Neuronal stem cell (in vitro differentiated cells): ENCODE measurements at regions not wholly inside any gene's neighbourhood (a gene's known extent, or its start where the extent isn't known, plus 50 kb on each side); places are given as distances from the start of the nearest gene placed in this dataset.

ENCODE experiments used
- DNase-seq: peaks from one replicate; pipeline ENCODE4 v3.0.0-alpha.2; 2013; ENCODE audit warnings: low spot score
- H2AFZ ChIP-seq: one replicate; pipeline ENCODE4 v1.6.1; 2013; ENCODE audit warnings: mild to moderate bottlenecking, low read length, inconsistent platforms
- H2AK5ac ChIP-seq: 2 replicates; pipeline ENCODE4 v1.6.1; 2013; ENCODE audit warnings: low read depth, mild to moderate bottlenecking, inconsistent platforms, low read length, moderate library complexity, mixed read lengths
- H2BK120ac ChIP-seq: 2 replicates; pipeline ENCODE4 v1.6.1; 2013; ENCODE audit warnings: low read depth, mild to moderate bottlenecking, inconsistent platforms, low read length, moderate library complexity, mixed read lengths
- H2BK12ac ChIP-seq: one replicate; pipeline ENCODE4 v1.6.1; 2013; ENCODE audit warnings: low read length, inconsistent platforms
- H2BK15ac ChIP-seq: 2 replicates; pipeline ENCODE4 v1.6.1; 2013; ENCODE audit warnings: mild to moderate bottlenecking, low read length, inconsistent platforms, mixed read lengths
- H2BK5ac ChIP-seq: one replicate; pipeline ENCODE4 v1.6.1; 2013; ENCODE audit warnings: inconsistent platforms, mild to moderate bottlenecking, low read length, moderate library complexity
- H3K14ac ChIP-seq: one replicate; pipeline ENCODE4 v1.6.1; 2013; ENCODE audit warnings: low read length, inconsistent platforms
- H3K18ac ChIP-seq: 2 replicates; pipeline ENCODE4 v1.6.1; 2013; ENCODE audit warnings: low read length, inconsistent platforms
- H3K23ac ChIP-seq: 2 replicates; pipeline ENCODE4 v1.6.1; 2013; ENCODE audit warnings: low read depth, mild to moderate bottlenecking, mixed read lengths, low read length, inconsistent platforms; ENCODE audit not compliant: poor library complexity
- H3K27ac ChIP-seq: replicated peaks from 3 replicates; pipeline ENCODE4 v1.5.1; 2013; ENCODE audit warnings: low read length, inconsistent platforms
- H3K27me3 ChIP-seq, 3 experiments: 2 replicates each; pipeline ENCODE4 v1.6.1; 2013; ENCODE audit warnings: low read length in 3 of 3, mild to moderate bottlenecking in 2 of 3, inconsistent platforms in 1 of 3, low read depth in 1 of 3, mixed read lengths in 1 of 3, moderate library complexity in 1 of 3; ENCODE audit not compliant: control insufficient read depth in 3 of 3, insufficient read depth in 3 of 3
- H3K36me3 ChIP-seq, 2 donors: replicated peaks in 1 of 2; 2 replicates each; pipeline ENCODE4 v1.6.1; 2013; ENCODE audit warnings: low read length in 2 of 2; ENCODE audit not compliant: control insufficient read depth in 2 of 2, insufficient read depth in 2 of 2
- H3K4ac ChIP-seq: 2 replicates; pipeline ENCODE4 v1.6.1; 2013; ENCODE audit warnings: inconsistent platforms, mild to moderate bottlenecking, low read length, moderate library complexity
- H3K4me1 ChIP-seq, 2 donors: 1 replicate in 1 of 2; 2 replicates in 1 of 2; pipeline ENCODE4 v1.6.1; 2013; ENCODE audit warnings: low read length in 2 of 2, low read depth in 1 of 2; ENCODE audit not compliant: control insufficient read depth in 2 of 2, insufficient read depth in 1 of 2
- H3K4me2 ChIP-seq: one replicate; pipeline ENCODE4 v1.6.1; 2013; ENCODE audit warnings: mild to moderate bottlenecking, low read length, inconsistent platforms; ENCODE audit not compliant: insufficient read depth, poor library complexity, severe bottlenecking
- H3K4me3 ChIP-seq, 2 donors: 2 replicates each; pipeline ENCODE4 v1.5.1; 2013; ENCODE audit warnings: low read length in 2 of 2, mild to moderate bottlenecking in 2 of 2, inconsistent platforms in 1 of 2, moderate library complexity in 1 of 2
- H3K79me1 ChIP-seq: one replicate; pipeline ENCODE4 v1.6.1; 2013; ENCODE audit warnings: low read depth, mild to moderate bottlenecking, inconsistent platforms, low read length, moderate library complexity
- H3K9ac ChIP-seq: one replicate; pipeline ENCODE4 v1.6.1; 2013; ENCODE audit warnings: mild to moderate bottlenecking, low read depth, low read length, inconsistent platforms; ENCODE audit not compliant: poor library complexity
- H3K9me3 ChIP-seq, 2 donors: replicated peaks in 1 of 2; 2 replicates each; pipeline versions ENCODE3 to v1.6.1; 2013; ENCODE audit warnings: low read length in 2 of 2, mild to moderate bottlenecking in 2 of 2, inconsistent platforms in 1 of 2, low read depth in 1 of 2, mixed read lengths in 1 of 2, moderate library complexity in 1 of 2; ENCODE audit not compliant: control insufficient read depth in 2 of 2, insufficient read depth in 1 of 2
- H4K8ac ChIP-seq: one replicate; pipeline ENCODE4 v1.6.1; 2013; ENCODE audit warnings: low read depth, mild to moderate bottlenecking, inconsistent platforms, low read length, moderate library complexity
- H4K91ac ChIP-seq: one replicate; pipeline ENCODE4 v1.6.1; 2013; ENCODE audit warnings: low read length, low read depth, mild to moderate bottlenecking, inconsistent platforms; ENCODE audit not compliant: poor library complexity
- WGBS, 2 donors: extraction: QIAGEN DNeasy Blood & Tissue Kit; methylation state at CpG; one replicate each; pipeline ENCODE4 v1.1.7; 2013; ENCODE audit warnings: missing lambda C conversion rate in 2 of 2, mixed read lengths in 1 of 2; ENCODE audit not compliant: insufficient read length in 2 of 2, insufficient replicate concordance in 1 of 2; ENCODE audit errors: extremely low coverage in 2 of 2; 5-methylcytosine and 5-hydroxymethylcytosine counted together

- Histone ChIP-seq H3K14ac (no peak overlapping the region), H2BK12ac (no peak overlapping the region), H2AFZ (no peak overlapping the region), H3K4ac (no peak overlapping the region), H3K23ac (no peak overlapping the region), H3K9me3 (no peaks in the 10 kb centered on the region), H3K4me1 (no peaks in the 10 kb centered on the region), H3K36me3 (no peaks in the 10 kb centered on the region), H3K18ac (no peak overlapping the region), H3K27me3 (no peaks in the 10 kb centered on the region), H2BK120ac (no peak overlapping the region), H4K8ac (no peak overlapping the region), H3K27ac (no peak overlapping the region), H3K9ac (no peak overlapping the region), H2AK5ac (no peak overlapping the region), H2BK15ac (no peak overlapping the region), H3K4me3 (no peak overlapping the region), H3K79me1 (no peaks in the 10 kb centered on the region), H3K4me2 (no peak overlapping the region), H2BK5ac (no peak overlapping the region), H4K91ac (no peak overlapping the region)
- DNase-seq: no peak
- no CpG with 5 or more reads among the region's 2 CpGs for WGBS, 2 donors
Measured at GRCh38 chr3:160622263-160623045, 54.5 kb upstream of the ARL14 start.

- H2BK5ac ChIP-seq: no peak overlapping the region
- no peak overlapping the region for H3K9ac ChIP-seq
- no peak overlapping the region for H3K4ac ChIP-seq
- H3K36me3 ChIP-seq: no peaks in the 10 kb centered on the region
- H3K27me3 ChIP-seq: no peaks in the 10 kb centered on the region
- H3K4me2 ChIP-seq: no peak overlapping the region
- peaks cover 0 to 5% of the 10 kb centered on the region in 2 donors for H3K4me1 ChIP-seq
- WGBS, 2 donors: no CpG with 5 or more reads among the region's 3 CpGs
- H2AFZ ChIP-seq: no peak overlapping the region
- no peak overlapping the region for H4K8ac ChIP-seq
- H3K27ac ChIP-seq: no peak overlapping the region
- no peak for DNase-seq
- no peak overlapping the region for H4K91ac ChIP-seq
- H2AK5ac ChIP-seq: no peak overlapping the region
- no peak overlapping the region for H2BK12ac ChIP-seq
- H2BK15ac ChIP-seq: no peak overlapping the region
- no peak overlapping the region for H3K18ac ChIP-seq
- H3K14ac ChIP-seq: no peak overlapping the region
- no peaks in the 10 kb centered on the region for H3K9me3 ChIP-seq
- no peaks in the 10 kb centered on the region for H3K79me1 ChIP-seq
- no peak overlapping the region for H3K4me3 ChIP-seq
- no peak overlapping the region for H3K23ac ChIP-seq
- no peak overlapping the region for H2BK120ac ChIP-seq
Measured at GRCh38 chr3:160618878-160619277, 53.5 kb upstream of the KPNA4 start.

GRCh38 chr3:160618363-160618762 is 53.0 kb upstream of the KPNA4 start:
- Histone ChIP-seq H3K4me3 (no peak overlapping the region), H3K9ac (no peak overlapping the region), H3K4me1 (peaks cover 0 to 5% of the 10 kb centered on the region in 2 donors), H3K27ac (no peak overlapping the region), H3K36me3 (no peaks in the 10 kb centered on the region), H2AK5ac (no peak overlapping the region), H3K4ac (peak overlapping the region; percentile 53), H3K18ac (no peak overlapping the region), H2BK5ac (no peak overlapping the region), H2BK120ac (no peak overlapping the region), H3K4me2 (no peak overlapping the region), H2BK12ac (no peak overlapping the region), H2BK15ac (no peak overlapping the region), H2AFZ (no peak overlapping the region), H3K27me3 (no peaks in the 10 kb centered on the region), H3K9me3 (no peaks in the 10 kb centered on the region), H3K79me1 (no peaks in the 10 kb centered on the region), H4K91ac (no peak overlapping the region), H3K23ac (no peak overlapping the region), H4K8ac (no peak overlapping the region), H3K14ac (no peak overlapping the region)
- no peak for DNase-seq
- WGBS, 2 donors: no CpG with 5 or more reads among the region's 4 CpGs

DNA sequence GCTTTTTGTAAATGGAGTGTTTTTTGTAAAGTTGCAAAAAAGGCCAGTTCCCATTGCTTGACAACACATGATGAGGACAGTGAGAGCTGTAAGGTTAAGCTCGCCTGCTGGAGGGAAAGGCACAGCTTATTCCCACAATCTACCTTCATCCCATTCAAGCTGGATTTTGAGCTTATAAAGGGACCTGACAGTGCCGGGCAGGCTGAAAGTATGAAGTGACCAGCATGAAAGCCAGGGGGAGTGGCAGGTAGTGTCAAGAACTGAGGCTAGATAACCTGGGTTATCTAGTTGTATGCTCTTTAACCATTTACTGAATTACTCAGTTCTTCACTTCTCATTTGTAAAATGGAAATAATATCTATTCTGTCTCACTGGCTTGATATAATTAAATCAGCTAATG is 52.3 kb upstream of the KPNA4 start:
- Histone ChIP-seq H3K14ac (no peak overlapping the region), H4K8ac (no peak overlapping the region), H3K4me1 (peaks cover 0 to 5% of the 10 kb centered on the region in 2 donors), H2AFZ (no peak overlapping the region), H3K79me1 (no peaks in the 10 kb centered on the region), H2BK120ac (no peak overlapping the region), H3K4me2 (no peak overlapping the region), H4K91ac (no peak overlapping the region), H3K9me3 (no peaks in the 10 kb centered on the region), H3K4me3 (no peak overlapping the region), H3K18ac (no peak overlapping the region), H3K9ac (no peak overlapping the region), H3K27ac (no peak overlapping the region), H3K27me3 (peaks cover 0 to 6% (median 0%) of the 10 kb centered on the region in 3 experiments), H3K23ac (no peak overlapping the region), H2AK5ac (no peak overlapping the region), H2BK15ac (no peak overlapping the region), H3K4ac (no peak overlapping the region), H2BK12ac (no peak overlapping the region), H2BK5ac (no peak overlapping the region), H3K36me3 (no peaks in the 10 kb centered on the region)
- no CpG with 5 or more reads among the region's 2 CpGs for whole genome bisulfite sequencing, 2 donors
- peak; percentile 9 for DNase-seq
